ENCODE measurements at regions not wholly inside any gene's neighbourhood (a gene's known extent, or its start where the extent isn't known, plus 50 kb on each side); places are given as distances from the start of the nearest gene placed in this dataset.

DNA sequence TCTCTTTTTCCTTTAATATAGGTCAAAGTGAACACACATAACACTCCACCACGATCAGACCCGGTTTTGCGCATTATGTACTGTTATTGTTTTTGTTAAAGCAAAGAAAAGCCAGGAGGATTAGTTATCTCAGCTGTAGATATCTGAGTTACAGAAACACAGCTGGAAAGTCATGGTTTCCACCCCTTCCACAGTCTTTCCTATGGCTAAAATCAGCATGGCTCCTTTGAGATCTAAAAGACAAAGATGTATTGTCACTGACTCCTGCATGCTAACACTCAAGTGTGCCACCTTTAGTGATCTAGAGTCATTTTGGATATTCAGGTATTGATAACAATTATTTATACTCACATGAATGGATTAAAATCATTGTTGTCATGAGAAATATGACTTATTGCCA, 260.0 kb downstream of the FIGN start:
- H3K4me3 ChIP-seq (ENCODE audit: low read depth, low read length): no peak overlapping the region
- TF ChIP-seq, protein P1, sequence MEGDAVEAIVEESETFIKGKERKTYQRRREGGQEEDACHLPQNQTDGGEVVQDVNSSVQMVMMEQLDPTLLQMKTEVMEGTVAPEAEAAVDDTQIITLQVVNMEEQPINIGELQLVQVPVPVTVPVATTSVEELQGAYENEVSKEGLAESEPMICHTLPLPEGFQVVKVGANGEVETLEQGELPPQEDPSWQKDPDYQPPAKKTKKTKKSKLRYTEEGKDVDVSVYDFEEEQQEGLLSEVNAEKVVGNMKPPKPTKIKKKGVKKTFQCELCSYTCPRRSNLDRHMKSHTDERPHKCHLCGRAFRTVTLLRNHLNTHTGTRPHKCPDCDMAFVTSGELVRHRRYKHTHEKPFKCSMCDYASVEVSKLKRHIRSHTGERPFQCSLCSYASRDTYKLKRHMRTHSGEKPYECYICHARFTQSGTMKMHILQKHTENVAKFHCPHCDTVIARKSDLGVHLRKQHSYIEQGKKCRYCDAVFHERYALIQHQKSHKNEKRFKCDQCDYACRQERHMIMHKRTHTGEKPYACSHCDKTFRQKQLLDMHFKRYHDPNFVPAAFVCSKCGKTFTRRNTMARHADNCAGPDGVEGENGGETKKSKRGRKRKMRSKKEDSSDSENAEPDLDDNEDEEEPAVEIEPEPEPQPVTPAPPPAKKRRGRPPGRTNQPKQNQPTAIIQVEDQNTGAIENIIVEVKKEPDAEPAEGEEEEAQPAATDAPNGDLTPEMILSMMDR (IDR thresholded peaks at IDR 0.05; ENCODE audit: low read depth, low read length, missing control alignments): no peak
- DNase-seq (ENCODE audit: low read depth): no peak
- in situ Hi-C loops (cut with HindIII; ENCODE audit: low sequenced_read_pairs): loop anchor here (5.0 kb wide), 1 partner anchor 326 kb away; no protein-coding TSS in a partner anchor

DNA sequence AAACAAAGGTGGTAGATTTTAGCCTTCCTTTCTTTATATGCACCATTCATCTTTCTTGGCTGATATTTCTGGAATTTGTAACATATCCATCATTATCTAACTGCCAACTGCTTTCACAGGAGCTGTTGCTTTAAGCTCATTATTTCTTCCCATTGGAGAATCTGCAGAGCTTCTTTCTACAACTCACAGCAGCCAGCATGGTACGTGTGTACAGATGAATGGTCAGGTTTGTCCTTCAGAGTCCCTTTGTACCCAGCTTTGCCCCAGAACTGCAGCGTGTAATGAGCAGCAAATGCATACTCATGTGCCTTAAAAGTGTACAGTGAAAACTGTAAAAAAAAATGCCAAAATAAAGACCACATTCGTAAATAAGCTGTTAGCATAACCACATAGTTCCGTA, 260.9 kb downstream of the FIGN start:
- no peak overlapping the region for H3K4me3 ChIP-seq (ENCODE audit: low read depth, low read length)
- TF ChIP-seq, protein P1 (IDR thresholded peaks at IDR 0.05; ENCODE audit: low read depth, low read length, missing control alignments): no peak
- DNase-seq (ENCODE audit: low read depth): no peak
- in situ Hi-C loops (cut with HindIII; ENCODE audit: low sequenced_read_pairs): loop anchor here (5.0 kb wide), 1 partner anchor 327 kb away; no protein-coding TSS in a partner anchor

DNA sequence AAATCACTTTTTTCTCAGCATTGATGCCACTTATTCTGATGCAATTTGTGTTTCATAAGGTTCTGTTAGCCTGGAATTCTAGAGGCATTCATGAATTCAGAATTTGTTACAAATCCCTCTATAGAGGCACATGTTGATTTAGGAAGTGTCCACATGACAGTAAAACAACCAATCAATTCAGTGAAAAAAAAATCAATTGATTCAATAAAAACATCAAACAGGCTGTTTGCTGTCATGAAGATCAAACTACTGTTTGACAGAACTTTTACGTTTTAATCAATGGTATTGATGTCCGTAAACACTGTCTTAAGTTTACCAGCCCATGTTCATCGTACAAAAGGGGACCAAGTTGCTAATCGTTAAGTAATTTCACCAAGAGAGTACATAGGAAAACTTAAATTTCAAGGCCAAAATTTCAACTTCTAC, 261.5 kb downstream of the FIGN start:
- in situ Hi-C loops (cut with HindIII; ENCODE audit: low sequenced_read_pairs): no loop called here
- TF ChIP-seq, protein P1 (IDR thresholded peaks at IDR 0.05; ENCODE audit: low read depth, low read length, missing control alignments): no peak
- DNase-seq (ENCODE audit: low read depth): no peak
- H3K4me3 ChIP-seq (ENCODE audit: low read depth, low read length): no peak overlapping the region

GRCh38 chr2:163471947-163472346, 263.9 kb downstream of the FIGN start:
- DNase-seq (ENCODE audit: low read depth): peak; percentile 13
- no peak overlapping the region for H3K4me3 ChIP-seq (ENCODE audit: low read depth, low read length)
- TF ChIP-seq, protein P1 (IDR thresholded peaks at IDR 0.05; ENCODE audit: low read depth, low read length, missing control alignments): peak; percentile 58
- in situ Hi-C loops (cut with HindIII; ENCODE audit: low sequenced_read_pairs): no loop called here

GRCh38 chr2:163469561-163469962, 266.2 kb downstream of the FIGN start:
- TF ChIP-seq, protein P1 (IDR thresholded peaks at IDR 0.05; ENCODE audit: low read depth, low read length, missing control alignments): peak; percentile 24

GRCh38 chr2:163467251-163467630, 268.6 kb downstream of the FIGN start:
- H3K4me3 ChIP-seq (ENCODE audit: low read depth, low read length): no peak overlapping the region
- TF ChIP-seq, protein P1 (IDR thresholded peaks at IDR 0.05; ENCODE audit: low read depth, low read length, missing control alignments): no peak
- in situ Hi-C loops (cut with HindIII; ENCODE audit: low sequenced_read_pairs): no loop called here
- DNase-seq (ENCODE audit: low read depth): no peak

More at GRCh38 chr2:163469561-163469962, 266.2 kb downstream of the FIGN start:
- in situ Hi-C loops (cut with HindIII; ENCODE audit: low sequenced_read_pairs): no loop called here
- H3K4me3 ChIP-seq (ENCODE audit: low read depth, low read length): no peak overlapping the region
- peak; percentile 73 for DNase-seq (ENCODE audit: low read depth)
